Loucy (cell line): ENCODE measurements at regions not wholly inside any gene's neighbourhood (a gene's known extent, or its start where the extent isn't known, plus 50 kb on each side); places are given as distances from the start of the nearest gene placed in this dataset.
"Not testable (repeated sequence)": the region's sequence is repeated elsewhere in the genome, so short reads cannot be mapped to it uniquely, and the experiment has no call there.

Experiments used
- EZH2phosphoT487 ChIP-seq: fragments of 200-600 bp; IDR thresholded peaks from 2 replicates; pipeline ENCODE4 v1.6.1; 2018; ENCODE audit warnings: antibody characterized with exemption, mild to moderate bottlenecking, moderate library complexity, borderline replicate concordance
- TF ChIP-seq, protein P1 (sequence below): fragments of 200-600 bp; sonication (generic); conservative IDR thresholded peaks from 2 replicates; pipeline ENCODE4 v1.5.1; 2014; ENCODE audit warnings: mild to moderate bottlenecking, antibody characterized with exemption, low read length

- TF ChIP-seq, protein P1, sequence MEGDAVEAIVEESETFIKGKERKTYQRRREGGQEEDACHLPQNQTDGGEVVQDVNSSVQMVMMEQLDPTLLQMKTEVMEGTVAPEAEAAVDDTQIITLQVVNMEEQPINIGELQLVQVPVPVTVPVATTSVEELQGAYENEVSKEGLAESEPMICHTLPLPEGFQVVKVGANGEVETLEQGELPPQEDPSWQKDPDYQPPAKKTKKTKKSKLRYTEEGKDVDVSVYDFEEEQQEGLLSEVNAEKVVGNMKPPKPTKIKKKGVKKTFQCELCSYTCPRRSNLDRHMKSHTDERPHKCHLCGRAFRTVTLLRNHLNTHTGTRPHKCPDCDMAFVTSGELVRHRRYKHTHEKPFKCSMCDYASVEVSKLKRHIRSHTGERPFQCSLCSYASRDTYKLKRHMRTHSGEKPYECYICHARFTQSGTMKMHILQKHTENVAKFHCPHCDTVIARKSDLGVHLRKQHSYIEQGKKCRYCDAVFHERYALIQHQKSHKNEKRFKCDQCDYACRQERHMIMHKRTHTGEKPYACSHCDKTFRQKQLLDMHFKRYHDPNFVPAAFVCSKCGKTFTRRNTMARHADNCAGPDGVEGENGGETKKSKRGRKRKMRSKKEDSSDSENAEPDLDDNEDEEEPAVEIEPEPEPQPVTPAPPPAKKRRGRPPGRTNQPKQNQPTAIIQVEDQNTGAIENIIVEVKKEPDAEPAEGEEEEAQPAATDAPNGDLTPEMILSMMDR = not testable (repeated sequence)
- TF ChIP-seq EZH2phosphoT487 = not testable (repeated sequence)
These were observed 461.0 kb downstream of the RPIA start for GRCh38 chr2:89152501-89152900.
